ENCODE measurements at regions not wholly inside any gene's neighbourhood (a gene's known extent, or its start where the extent isn't known, plus 50 kb on each side); places are given as distances from the start of the nearest gene placed in this dataset.
A peak's percentile ranks its signal among the peaks of the same experiment; 100 is the strongest.

DNA sequence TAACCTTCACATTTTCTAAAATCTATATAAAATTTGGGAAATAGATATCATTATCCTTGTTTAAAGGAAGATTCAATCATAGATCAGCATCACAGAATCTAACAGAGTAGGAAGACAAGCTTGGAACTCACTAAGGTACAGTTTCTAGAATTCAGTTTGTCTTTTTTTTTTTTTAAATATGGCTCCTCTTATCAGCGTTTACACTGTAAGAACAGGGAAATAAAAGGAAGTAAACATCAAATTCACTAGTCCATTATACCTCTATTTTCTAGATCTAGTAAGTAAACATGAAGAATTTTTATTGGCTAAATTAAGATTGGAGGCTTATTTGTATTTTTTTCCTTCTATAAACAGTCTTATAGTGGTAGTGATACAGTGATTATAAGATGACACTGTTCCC lies 144.9 kb downstream of the LRIG3 start:
- no peak for DNase-seq (ENCODE audit: low read depth in 2 of 2)

DNA sequence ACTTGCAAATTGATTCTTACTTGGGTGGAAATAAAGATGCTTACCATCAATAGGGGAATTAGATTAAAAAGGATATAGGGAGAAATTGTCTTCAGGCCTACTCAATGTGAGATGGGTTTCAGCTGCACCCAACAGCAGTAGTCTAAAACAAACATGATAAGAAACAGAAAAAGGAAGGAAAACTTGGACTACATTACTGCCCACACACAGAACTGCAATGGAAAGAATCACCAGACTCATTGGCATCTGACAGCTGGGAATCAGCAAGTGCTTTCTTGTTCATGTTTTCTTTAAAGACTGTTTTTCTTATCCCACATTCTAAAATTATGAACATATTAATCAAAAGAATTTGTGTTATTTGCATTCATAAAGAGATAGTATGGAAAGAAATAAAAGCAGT lies 144.2 kb downstream of the LRIG3 start:
- no peak for DNase-seq (ENCODE audit: low read depth in 2 of 2)

GRCh38 chr12:58777815-58778214 lies 142.5 kb downstream of the LRIG3 start:
- DNase-seq (ENCODE audit: low read depth in 2 of 2): no peak

- DNase-seq (ENCODE audit: low read depth in 2 of 2): no peak
These were observed 138.7 kb downstream of the LRIG3 start for GRCh38 chr12:58781609-58782008.

DNA sequence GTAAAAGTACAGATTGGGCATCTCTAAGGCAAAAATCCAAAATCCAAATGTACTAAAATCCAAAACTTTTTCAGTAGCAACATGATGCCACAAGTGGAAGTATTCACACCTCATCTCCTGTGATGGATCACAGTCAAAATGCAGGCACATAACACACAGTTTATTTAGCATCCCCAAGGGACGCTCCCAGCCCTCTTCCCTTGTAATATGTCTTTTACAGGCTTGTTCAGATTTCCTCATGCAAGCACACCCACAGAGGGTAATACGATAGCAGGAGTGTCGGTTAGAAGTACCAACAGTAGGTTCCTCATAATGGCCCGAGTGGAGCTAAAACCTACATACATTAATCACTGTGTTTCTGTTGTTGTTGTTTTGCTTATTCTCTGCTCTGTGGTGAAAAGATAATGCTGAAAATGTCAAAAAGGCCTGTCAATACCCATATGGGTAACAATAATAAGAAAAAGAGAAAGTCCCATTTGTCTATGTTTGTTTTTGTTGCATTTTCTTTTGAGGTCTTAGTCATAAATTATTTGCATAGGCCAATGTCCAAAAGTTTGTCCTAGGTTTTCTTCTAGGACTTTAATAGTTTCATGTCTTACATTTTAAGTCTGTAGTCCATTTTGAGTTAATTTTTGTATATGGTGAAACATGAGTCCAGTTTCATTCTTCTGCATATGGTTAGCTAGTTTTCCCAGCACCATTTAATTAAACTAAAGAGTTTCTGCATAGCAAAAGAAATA lies 133.1 kb downstream of the LRIG3 start:
- no peak for DNase-seq (ENCODE audit: low read depth in 2 of 2)

GRCh38 chr12:58794859-58795258 lies 125.4 kb downstream of the LRIG3 start:
- no peak for DNase-seq (ENCODE audit: low read depth in 2 of 2)

- DNase-seq (ENCODE audit: low read depth in 2 of 2): no peak
These were observed 124.5 kb downstream of the LRIG3 start for GRCh38 chr12:58795825-58796224.

DNA sequence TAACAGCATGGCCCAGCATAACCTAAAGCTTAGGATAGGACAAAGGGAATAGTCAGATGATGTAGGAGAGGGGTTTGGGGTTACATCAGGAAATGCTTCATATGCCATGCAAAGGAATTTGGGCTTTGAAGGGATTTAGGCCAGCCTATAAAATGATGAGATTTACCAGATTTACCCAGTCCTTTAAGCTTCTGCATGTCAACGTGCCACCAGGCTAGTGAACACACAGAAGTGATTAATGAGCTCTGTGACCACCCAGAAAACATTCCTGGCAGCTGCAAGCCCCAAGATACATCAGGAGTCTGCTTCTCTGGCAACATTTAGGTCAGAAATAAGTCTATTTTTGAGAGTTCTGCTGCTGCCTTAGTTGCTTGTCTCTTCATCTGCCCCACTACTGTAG lies 118.3 kb downstream of the LRIG3 start:
- no peak for DNase-seq (ENCODE audit: low read depth in 2 of 2)

DNA sequence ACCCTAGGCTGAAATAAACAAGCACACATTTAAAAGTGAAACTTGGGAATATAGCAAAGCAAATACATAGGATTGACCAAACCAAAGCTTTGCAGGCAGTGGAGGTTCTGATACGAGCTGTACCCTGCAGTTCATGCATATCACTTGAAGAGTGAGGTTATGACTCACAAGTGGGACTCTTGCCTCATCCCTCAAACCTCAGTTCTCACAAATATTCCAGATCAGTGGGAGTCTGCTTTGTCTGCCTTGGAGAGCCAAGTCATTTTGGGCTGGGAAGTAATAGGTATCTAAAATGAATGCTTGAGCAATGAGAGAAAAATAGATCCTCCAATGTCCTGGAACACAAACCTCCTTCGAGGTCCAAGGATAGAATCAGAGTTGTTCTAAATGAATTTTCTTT lies 116.4 kb downstream of the LRIG3 start:
- peak; percentile 74 to 75 for DNase-seq (ENCODE audit: low read depth in 2 of 2)

- DNase-seq (ENCODE audit: low read depth in 2 of 2): no peak
These were observed 115.6 kb downstream of the LRIG3 start for GRCh38 chr12:58804749-58805148.

- DNase-seq (ENCODE audit: low read depth in 2 of 2): no peak
These were observed 111.2 kb downstream of the LRIG3 start for GRCh38 chr12:58809064-58809607.

DNA sequence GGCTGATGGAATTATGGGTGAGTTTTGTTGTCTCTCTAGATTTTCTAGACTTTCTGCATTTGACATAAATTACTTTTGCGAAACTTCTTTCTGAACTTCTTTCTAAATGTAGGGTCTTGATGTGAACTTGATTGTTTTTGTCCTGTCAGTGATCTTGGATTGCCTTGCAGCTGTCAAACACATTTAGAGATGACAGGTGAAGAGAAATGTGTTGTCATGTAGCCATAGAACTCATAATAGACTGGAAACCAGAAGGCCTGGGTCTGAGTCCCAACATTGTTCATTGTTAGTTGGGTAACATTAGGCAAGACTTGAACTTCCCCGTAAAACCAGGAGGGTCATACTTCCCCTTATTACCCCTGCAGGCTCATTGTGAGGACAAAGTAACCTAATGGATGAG lies 109.0 kb downstream of the LRIG3 start:
- DNase-seq (ENCODE audit: low read depth in 2 of 2): no peak

- DNase-seq (ENCODE audit: low read depth in 2 of 2): no peak
These were observed 108.1 kb downstream of the LRIG3 start for GRCh38 chr12:58812214-58812613.

DNA sequence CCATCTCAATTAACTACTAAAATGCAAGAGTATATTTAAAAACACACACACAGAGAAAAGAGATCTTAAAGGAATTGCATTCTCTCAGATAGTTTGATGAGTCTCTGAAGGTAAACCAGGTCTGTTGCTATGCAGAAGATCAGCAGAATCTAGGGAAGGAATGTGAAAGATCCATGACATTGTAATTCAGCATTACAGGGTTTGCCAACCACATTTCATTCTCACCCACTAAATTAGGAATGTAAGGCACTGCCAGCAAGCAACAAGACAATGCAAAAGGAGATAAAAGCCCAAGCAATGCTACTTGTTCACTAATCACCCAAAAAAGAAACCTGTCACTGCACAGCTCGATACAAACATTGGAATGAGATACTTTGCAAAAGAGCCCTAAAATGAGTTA lies 106.3 kb downstream of the LRIG3 start:
- DNase-seq (ENCODE audit: low read depth in 2 of 2): no peak

- DNase-seq (ENCODE audit: low read depth in 2 of 2): no peak
These were observed 105.1 kb downstream of the LRIG3 start for GRCh38 chr12:58815235-58815634.

DNA sequence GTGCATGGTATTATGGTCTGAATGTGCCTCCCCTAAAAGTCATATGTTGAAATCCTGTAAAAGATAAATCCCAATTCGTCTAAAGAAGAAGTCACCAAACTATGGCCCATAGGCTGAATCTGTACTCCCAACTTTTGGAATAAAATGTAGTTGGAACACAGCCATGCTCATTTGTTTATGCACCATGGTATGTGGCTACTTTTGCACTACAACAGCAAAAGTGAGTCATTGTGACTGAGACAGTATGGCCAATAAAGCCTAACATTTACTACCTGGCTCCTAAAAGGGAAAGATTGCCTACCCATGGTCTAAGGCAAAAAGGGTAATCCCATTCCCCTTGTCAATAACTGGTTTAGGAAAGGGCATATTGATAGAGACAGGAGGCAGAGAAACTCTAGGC lies 101.8 kb downstream of the LRIG3 start:
- no peak for DNase-seq (ENCODE audit: low read depth in 2 of 2)

DNA sequence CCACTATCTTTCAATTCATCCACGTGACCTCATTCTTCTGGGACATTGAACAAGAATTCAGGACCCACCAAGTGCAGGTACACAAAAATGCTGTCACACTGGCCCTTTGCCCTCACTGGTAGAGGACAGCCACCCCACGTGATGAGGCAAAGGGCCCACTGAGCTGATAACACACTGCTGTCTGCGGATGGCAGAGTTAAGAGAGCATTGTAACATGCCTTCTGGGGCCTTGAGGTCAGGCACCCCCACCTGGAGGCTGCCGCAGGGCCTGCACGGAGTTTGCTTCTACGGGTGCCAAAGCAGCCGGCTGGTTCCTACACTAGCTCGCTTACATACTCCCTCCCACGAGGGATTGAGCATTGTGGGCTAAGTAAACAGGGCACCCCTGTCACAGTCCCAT lies 101.0 kb downstream of the LRIG3 start:
- DNase-seq (ENCODE audit: low read depth in 2 of 2): no peak

DNA sequence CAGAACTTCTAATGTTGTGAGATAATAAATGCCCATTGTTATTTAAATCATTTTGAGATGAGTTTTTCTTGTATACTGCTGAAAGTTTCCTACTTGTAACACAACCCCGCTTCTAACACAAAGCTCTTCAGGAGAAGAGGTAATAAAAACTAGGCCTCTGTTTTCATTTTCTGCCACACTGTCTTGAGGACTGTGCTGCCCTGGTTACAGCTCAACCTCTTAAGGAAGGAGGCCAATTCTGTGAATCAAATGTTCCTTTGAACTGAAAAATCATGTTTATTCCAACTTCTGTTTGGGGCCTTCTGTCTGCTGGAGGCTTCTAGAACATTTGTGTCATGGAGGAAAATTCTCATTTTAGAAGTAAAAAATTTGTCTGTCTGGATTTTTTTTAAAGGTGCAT lies 100.3 kb downstream of the LRIG3 start:
- DNase-seq (ENCODE audit: low read depth in 2 of 2): no peak

Measured in fibroblast of skin of left biceps (primary cell).